ENCODE measurements at regions not wholly inside any gene's neighbourhood (a gene's known extent, or its start where the extent isn't known, plus 50 kb on each side); places are given as distances from the start of the nearest gene placed in this dataset.
"Not testable (repeated sequence)": the region's sequence is repeated elsewhere in the genome, so short reads cannot be mapped to it uniquely, and the experiment has no call there.

DNA sequence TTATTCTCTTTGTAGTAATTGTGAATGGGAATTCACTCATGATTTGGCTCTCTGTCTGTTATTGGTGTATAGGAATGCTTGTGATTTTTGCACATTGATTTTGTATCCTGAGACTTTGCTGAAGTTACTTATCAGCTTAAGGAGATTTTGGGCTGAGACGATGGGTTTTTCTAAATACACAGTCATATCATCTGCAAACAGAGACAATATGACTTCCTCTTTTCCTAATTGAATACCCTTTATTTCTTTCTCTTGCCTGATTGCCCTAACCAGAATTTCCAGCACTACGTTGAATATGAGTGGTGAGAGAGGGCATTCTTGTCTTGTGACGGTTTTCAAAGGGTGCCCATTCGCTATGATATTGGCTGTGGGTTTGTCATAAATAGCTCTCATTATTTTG, 209.8 kb upstream of the NEBL start:
- not testable (repeated sequence) for TF ChIP-seq POU5F1 (IDR thresholded peaks at IDR 0.05; ENCODE audit: low read depth, low read length); GTF2F1 (IDR thresholded peaks at IDR 0.05; ENCODE audit: borderline replicate concordance, low read depth, low read length); TAF7 (optimal IDR thresholded peaks at IDR 0.05; ENCODE audit: borderline replicate concordance, low read depth, low read length); MAX (IDR thresholded peaks at IDR 0.05); MAFK (IDR thresholded peaks at IDR 0.05; ENCODE audit: low read depth, low read length); BRCA1 (IDR thresholded peaks at IDR 0.05; ENCODE audit: low read depth, low read length); CTCF (IDR thresholded peaks at IDR 0.05; ENCODE audit: control extremely low read depth in 1 of 3, insufficient read depth in 1 of 3, low read depth in 1 of 3, low read length in 3 of 3); CREB1 (IDR thresholded peaks at IDR 0.05); YY1 (IDR thresholded peaks at IDR 0.05; ENCODE audit: low read depth, low read length); FOSL1 (IDR thresholded peaks at IDR 0.05; ENCODE audit: insufficient read depth, low read depth, low read length); RFX5 (IDR thresholded peaks at IDR 0.05; ENCODE audit: borderline replicate concordance, low read depth, low read length); RBBP5 (IDR thresholded peaks at IDR 0.05; ENCODE audit: borderline replicate concordance, low read depth, low read length); KDM5A (IDR thresholded peaks at IDR 0.05; ENCODE audit: low read length); POLR2AphosphoS5 (IDR thresholded peaks at IDR 0.05; ENCODE audit: low read depth, low read length)
